K562 (cell line): ENCODE measurements at regions not wholly inside any gene's neighbourhood (a gene's known extent, or its start where the extent isn't known, plus 50 kb on each side); places are given as distances from the start of the nearest gene placed in this dataset.

Experiments
- ZNF436 ChIP-seq: fragments of 250-450, 450-650 bp; sonication (Bioruptor Pico); formaldehyde crosslinking; IDR thresholded peaks from 2 replicates; pipeline ENCODE4 v1.7.0; 2020; ENCODE audit warnings: mild to moderate bottlenecking
- TF ChIP-seq, protein P1 (sequence below): sonication (generic); formaldehyde crosslinking; IDR thresholded peaks from 2 replicates; pipeline ENCODE4 v1.8.1; 2023; ENCODE audit warnings: mild to moderate bottlenecking, missing genetic modification reagents

DNA sequence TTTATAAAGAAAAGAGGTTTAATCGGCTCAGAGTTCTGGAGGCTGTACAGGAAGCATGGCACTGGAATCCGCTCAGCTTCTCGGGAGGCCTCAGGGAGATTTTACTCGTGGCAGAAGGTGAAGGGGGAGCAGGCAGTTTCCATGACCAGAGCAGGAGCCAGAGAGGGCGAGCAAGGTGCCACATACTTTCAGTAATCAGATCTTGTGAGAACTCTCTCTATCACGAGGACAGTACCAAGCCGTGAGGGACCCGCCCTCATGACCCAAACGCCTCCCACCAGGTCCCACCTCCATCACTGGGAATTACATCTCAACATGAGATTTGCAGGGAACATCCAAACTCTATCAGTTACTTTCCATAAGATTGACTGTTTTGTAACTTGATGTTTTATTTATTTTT lies 70.7 kb upstream of the SYN2 start:
- TF ChIP-seq ZNF436, result no peak
- TF ChIP-seq, protein P1, sequence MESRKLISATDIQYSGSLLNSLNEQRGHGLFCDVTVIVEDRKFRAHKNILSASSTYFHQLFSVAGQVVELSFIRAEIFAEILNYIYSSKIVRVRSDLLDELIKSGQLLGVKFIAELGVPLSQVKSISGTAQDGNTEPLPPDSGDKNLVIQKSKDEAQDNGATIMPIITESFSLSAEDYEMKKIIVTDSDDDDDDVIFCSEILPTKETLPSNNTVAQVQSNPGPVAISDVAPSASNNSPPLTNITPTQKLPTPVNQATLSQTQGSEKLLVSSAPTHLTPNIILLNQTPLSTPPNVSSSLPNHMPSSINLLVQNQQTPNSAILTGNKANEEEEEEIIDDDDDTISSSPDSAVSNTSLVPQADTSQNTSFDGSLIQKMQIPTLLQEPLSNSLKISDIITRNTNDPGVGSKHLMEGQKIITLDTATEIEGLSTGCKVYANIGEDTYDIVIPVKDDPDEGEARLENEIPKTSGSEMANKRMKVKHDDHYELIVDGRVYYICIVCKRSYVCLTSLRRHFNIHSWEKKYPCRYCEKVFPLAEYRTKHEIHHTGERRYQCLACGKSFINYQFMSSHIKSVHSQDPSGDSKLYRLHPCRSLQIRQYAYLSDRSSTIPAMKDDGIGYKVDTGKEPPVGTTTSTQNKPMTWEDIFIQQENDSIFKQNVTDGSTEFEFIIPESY (CRISPR knock-in tag), result no peak
